ENCODE measurements at regions not wholly inside any gene's neighbourhood (a gene's known extent, or its start where the extent isn't known, plus 50 kb on each side); places are given as distances from the start of the nearest gene placed in this dataset.

DNA sequence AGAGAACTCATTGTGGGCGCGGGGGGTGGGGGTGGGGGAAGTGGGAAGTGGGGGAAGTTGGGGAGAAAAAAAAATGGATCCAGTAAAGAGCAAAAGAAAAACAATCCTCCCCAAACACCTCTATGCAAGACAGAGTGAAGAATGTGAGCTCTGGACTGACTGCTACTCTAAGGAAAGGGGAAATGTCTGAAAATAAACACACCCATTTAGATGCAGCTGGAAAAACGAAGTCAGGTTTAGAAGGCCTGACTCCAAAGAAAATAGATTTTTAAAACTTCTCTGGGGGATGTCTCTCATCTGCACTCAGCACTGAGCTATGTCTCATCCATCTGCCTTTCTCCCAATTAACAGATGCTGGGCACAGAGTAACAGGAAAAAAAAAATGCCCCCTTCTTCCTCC is 904.4 kb downstream of the GALC start:
- Histone ChIP-seq H3K36me3 (ENCODE audit: control insufficient read depth in 2 of 2, insufficient read depth in 2 of 2, low read length in 1 of 2) (no peaks in the 10 kb centered on the region), H3K27me3 (replicated peaks in 1 of 2; ENCODE audit: control insufficient read depth in 2 of 2, insufficient read depth in 2 of 2, low read length in 1 of 2) (no peaks in the 10 kb centered on the region), H3K9me3 (replicated peaks; ENCODE audit: control insufficient read depth, insufficient read depth, low read length) (no peaks in the 10 kb centered on the region; the same call in 2 of the 3 replicates), H3K27ac (ENCODE audit: control insufficient read depth, insufficient read depth) (no peak overlapping the region), H3K9ac (ENCODE audit: control insufficient read depth, insufficient read depth, low read length) (no peak overlapping the region), H3K4me1 (ENCODE audit: control insufficient read depth, insufficient read depth, low read length) (no peaks in the 10 kb centered on the region), H3K79me2 (ENCODE audit: control insufficient read depth, insufficient read depth, low read length) (no peaks in the 10 kb centered on the region), H2AFZ (ENCODE audit: control insufficient read depth, low read depth, low read length) (no peak overlapping the region), H3K4me3 (no peak overlapping the region), H3K4me2 (ENCODE audit: control insufficient read depth, insufficient read depth) (no peak overlapping the region), H4K20me1 (ENCODE audit: control insufficient read depth, insufficient read depth) (no peaks in the 10 kb centered on the region)
- ATAC-seq = no peak
- TF ChIP-seq HDAC6 (IDR thresholded peaks at IDR 0.05; ENCODE audit: unreplicated experiment) (no peak), HDGF (IDR thresholded peaks at IDR 0.05) (no peak), NBN (IDR thresholded peaks at IDR 0.05) (no peak), NFYA (IDR thresholded peaks at IDR 0.05; ENCODE audit: borderline replicate concordance, low read depth, low read length) (no peak), TBL1XR1 (IDR thresholded peaks at IDR 0.05; ENCODE audit: low read depth, low read length) (no peak), POLR2A (IDR thresholded peaks at IDR 0.05; ENCODE audit: low read depth, low read length) (no peak), ZNF207 (IDR thresholded peaks at IDR 0.05; ENCODE audit: borderline replicate concordance) (no peak), SUPT20H (IDR thresholded peaks at IDR 0.05; ENCODE audit: borderline replicate concordance, control insufficient read depth, low read depth, low read length) (no peak), CEBPB (IDR thresholded peaks at IDR 0.05; ENCODE audit: borderline replicate concordance in 1 of 2, low read depth in 2 of 2, low read length in 2 of 2) (no peak), ZBED1 (IDR thresholded peaks at IDR 0.05; ENCODE audit: borderline replicate concordance) (no peak), JUNB (IDR thresholded peaks at IDR 0.05) (no peak), PAX5 (IDR thresholded peaks at IDR 0.05; ENCODE audit: borderline replicate concordance, low read depth, low read length) (no peak), LARP7 (IDR thresholded peaks at IDR 0.05) (no peak), NR2F1 (conservative IDR thresholded peaks at IDR 0.05) (no peak), ZNF384 (IDR thresholded peaks at IDR 0.05; ENCODE audit: borderline replicate concordance, low read depth, low read length) (no peak), CHD4 (IDR thresholded peaks at IDR 0.05) (no peak), SUZ12 (IDR thresholded peaks at IDR 0.05; ENCODE audit: unreplicated experiment) (no peak), SMC3 (IDR thresholded peaks at IDR 0.05; ENCODE audit: borderline replicate concordance, low read length) (no peak)
- TF ChIP-seq, protein P1, sequence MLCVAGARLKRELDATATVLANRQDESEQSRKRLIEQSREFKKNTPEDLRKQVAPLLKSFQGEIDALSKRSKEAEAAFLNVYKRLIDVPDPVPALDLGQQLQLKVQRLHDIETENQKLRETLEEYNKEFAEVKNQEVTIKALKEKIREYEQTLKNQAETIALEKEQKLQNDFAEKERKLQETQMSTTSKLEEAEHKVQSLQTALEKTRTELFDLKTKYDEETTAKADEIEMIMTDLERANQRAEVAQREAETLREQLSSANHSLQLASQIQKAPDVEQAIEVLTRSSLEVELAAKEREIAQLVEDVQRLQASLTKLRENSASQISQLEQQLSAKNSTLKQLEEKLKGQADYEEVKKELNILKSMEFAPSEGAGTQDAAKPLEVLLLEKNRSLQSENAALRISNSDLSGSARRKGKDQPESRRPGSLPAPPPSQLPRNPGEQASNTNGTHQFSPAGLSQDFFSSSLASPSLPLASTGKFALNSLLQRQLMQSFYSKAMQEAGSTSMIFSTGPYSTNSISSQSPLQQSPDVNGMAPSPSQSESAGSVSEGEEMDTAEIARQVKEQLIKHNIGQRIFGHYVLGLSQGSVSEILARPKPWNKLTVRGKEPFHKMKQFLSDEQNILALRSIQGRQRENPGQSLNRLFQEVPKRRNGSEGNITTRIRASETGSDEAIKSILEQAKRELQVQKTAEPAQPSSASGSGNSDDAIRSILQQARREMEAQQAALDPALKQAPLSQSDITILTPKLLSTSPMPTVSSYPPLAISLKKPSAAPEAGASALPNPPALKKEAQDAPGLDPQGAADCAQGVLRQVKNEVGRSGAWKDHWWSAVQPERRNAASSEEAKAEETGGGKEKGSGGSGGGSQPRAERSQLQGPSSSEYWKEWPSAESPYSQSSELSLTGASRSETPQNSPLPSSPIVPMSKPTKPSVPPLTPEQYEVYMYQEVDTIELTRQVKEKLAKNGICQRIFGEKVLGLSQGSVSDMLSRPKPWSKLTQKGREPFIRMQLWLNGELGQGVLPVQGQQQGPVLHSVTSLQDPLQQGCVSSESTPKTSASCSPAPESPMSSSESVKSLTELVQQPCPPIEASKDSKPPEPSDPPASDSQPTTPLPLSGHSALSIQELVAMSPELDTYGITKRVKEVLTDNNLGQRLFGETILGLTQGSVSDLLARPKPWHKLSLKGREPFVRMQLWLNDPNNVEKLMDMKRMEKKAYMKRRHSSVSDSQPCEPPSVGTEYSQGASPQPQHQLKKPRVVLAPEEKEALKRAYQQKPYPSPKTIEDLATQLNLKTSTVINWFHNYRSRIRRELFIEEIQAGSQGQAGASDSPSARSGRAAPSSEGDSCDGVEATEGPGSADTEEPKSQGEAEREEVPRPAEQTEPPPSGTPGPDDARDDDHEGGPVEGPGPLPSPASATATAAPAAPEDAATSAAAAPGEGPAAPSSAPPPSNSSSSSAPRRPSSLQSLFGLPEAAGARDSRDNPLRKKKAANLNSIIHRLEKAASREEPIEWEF (IDR thresholded peaks at IDR 0.05; ENCODE audit: insufficient replicate concordance, low read depth, low read length) = no peak
- CTCF ChIA-PET = no interaction called here
- 8% methylated on average over 1 of the region's 3 CpGs for WGBS (ENCODE audit: insufficient coverage, insufficient replicate concordance, low lambda C conversion rate, missing lambda C conversion rate)
- SMC1A ChIA-PET (ENCODE audit: uncharacterized antibody, unreplicated experiment) = no interaction called here
- POLR2A ChIA-PET = no interaction called here
- in situ Hi-C loops (cut with MboI) (no loop called here), intact Hi-C loops (cut with micrococcal nuclease; ENCODE audit: unreplicated experiment) (no loop called here)
- FAIRE-seq = no peak
- RAD21 ChIA-PET (ENCODE audit: unreplicated experiment) = interaction anchor here (0.6 kb wide), 1 partner anchor 935 kb away, joined by 4 read pairs; no protein-coding TSS in a partner anchor
- no peak for DNase-seq (ENCODE audit: low read depth, low spot score)
- no TSS peak for BruUV-seq (replicated peaks)
